ENCODE measurements at regions not wholly inside any gene's neighbourhood (a gene's known extent, or its start where the extent isn't known, plus 50 kb on each side); places are given as distances from the start of the nearest gene placed in this dataset.

- DNase-seq (ENCODE audit: low read depth, low spot score) (no peak), FAIRE-seq (no peak)
- no peak for TF ChIP-seq FOS (IDR thresholded peaks at IDR 0.05; ENCODE audit: borderline replicate concordance, insufficient read depth, low read length)
- TF ChIP-seq MAX (IDR thresholded peaks at IDR 0.05; ENCODE audit: insufficient read depth, insufficient read length) = no peak
- TF ChIP-seq POLR2A (IDR thresholded peaks at IDR 0.05; ENCODE audit: low read depth, low read length) = no peak
- no peak for TF ChIP-seq GATA2 (IDR thresholded peaks at IDR 0.05; ENCODE audit: insufficient read depth, insufficient read length, low read depth, low read length)
- no peak for TF ChIP-seq CTCF (IDR thresholded peaks at IDR 0.05; ENCODE audit: extremely low read depth in 1 of 2, insufficient read depth in 1 of 2, low read depth in 1 of 2, low read length in 2 of 2)
- TF ChIP-seq EZH2 (IDR thresholded peaks at IDR 0.05; ENCODE audit: borderline replicate concordance, low read depth, low read length, severe bottlenecking) = no peak
- no peak for TF ChIP-seq JUN (IDR thresholded peaks at IDR 0.05; ENCODE audit: borderline replicate concordance, insufficient read depth, insufficient read length, low read depth)
- TF ChIP-seq POLR2AphosphoS5 (IDR thresholded peaks at IDR 0.05; ENCODE audit: insufficient read depth, low read depth, low read length) = no peak
- TF ChIP-seq MYC (IDR thresholded peaks at IDR 0.05; ENCODE audit: low read depth, low read length) = no peak
- H3K9me3 ChIP-seq (replicated peaks; ENCODE audit: control insufficient read depth, insufficient read depth, low read length) = no peaks in the 10 kb centered on the region
- BruUV-seq (replicated peaks) = no TSS peak
- no peak overlapping the region for H3K9ac ChIP-seq (replicated peaks; ENCODE audit: extremely low read depth, insufficient read depth, low read length)
- no peak overlapping the region for H3K4me2 ChIP-seq (ENCODE audit: insufficient read depth, low read length)
- POLR2A ChIA-PET = no interaction called here
- no peaks in the 10 kb centered on the region for H3K4me1 ChIP-seq (ENCODE audit: control insufficient read depth, extremely low read depth, insufficient read depth, low read length)
- no peak overlapping the region for H2AFZ ChIP-seq (ENCODE audit: low read depth, low read length)
- no peak overlapping the region for H3K27ac ChIP-seq (ENCODE audit: insufficient read depth, low read depth, low read length)
- no peaks in the 10 kb centered on the region for H3K36me3 ChIP-seq (ENCODE audit: control insufficient read depth in 2 of 2, extremely low read depth in 1 of 2, insufficient read depth in 2 of 2, low read length in 2 of 2)
- H4K20me1 ChIP-seq (replicated peaks; ENCODE audit: control insufficient read depth, extremely low read depth, insufficient read depth, low read length) = no peaks in the 10 kb centered on the region
- dilution Hi-C loops (cut with MboI; ENCODE audit: extremely low pct_ligation_motif_present, low sequenced_read_pairs) (no loop called here), intact Hi-C loops (cut with micrococcal nuclease) (no loop called here)
- no peaks in the 10 kb centered on the region for H3K27me3 ChIP-seq (ENCODE audit: control insufficient read depth in 2 of 2, insufficient read depth in 2 of 2, low read length in 2 of 2)
- no peaks in the 10 kb centered on the region for H3K9me1 ChIP-seq (replicated peaks; ENCODE audit: control insufficient read depth, extremely low read depth, insufficient read depth, low read length)
- no peaks in the 10 kb centered on the region for H3K79me2 ChIP-seq (ENCODE audit: control insufficient read depth, insufficient read depth, low read length)
- H3K4me3 ChIP-seq (replicated peaks in 1 of 3; ENCODE audit: insufficient read depth in 1 of 3, low read depth in 1 of 3, low read length in 3 of 3) = no peak overlapping the region
- CTCF ChIA-PET = no interaction called here
These were observed 126.3 kb upstream of the C9orf72 start for GRCh38 chr9:27699621-27700020.
